ENCODE measurements at regions not wholly inside any gene's neighbourhood (a gene's known extent, or its start where the extent isn't known, plus 50 kb on each side); places are given as distances from the start of the nearest gene placed in this dataset.

- no peaks in the 10 kb centered on the region for H4K20me1 ChIP-seq (replicated peaks in 1 of 2; ENCODE audit: control insufficient read depth in 1 of 2, insufficient read depth in 2 of 2, low read length in 2 of 2)
- H2AFZ ChIP-seq (ENCODE audit: low read length), result no peak overlapping the region
- H3K9ac ChIP-seq (replicated peaks in 1 of 4; ENCODE audit: extremely low read depth in 1 of 4, low read depth in 3 of 4, low read length in 3 of 4), result no peak overlapping the region
- H4K5ac ChIP-seq (ENCODE audit: insufficient read length, low read depth, low read length), result no peak overlapping the region
- no peak overlapping the region for H2BK120ac ChIP-seq (replicated peaks; ENCODE audit: low read depth, low read length)
- no peak for FAIRE-seq
- H2BK12ac ChIP-seq (ENCODE audit: low read depth, low read length), result no peak overlapping the region
- H3K79me1 ChIP-seq (ENCODE audit: low read depth, low read length), result no peaks in the 10 kb centered on the region
- H3K4me2 ChIP-seq (ENCODE audit: insufficient read depth in 1 of 2, low read depth in 2 of 2, low read length in 2 of 2), result no peak overlapping the region
- H3K23ac ChIP-seq (ENCODE audit: insufficient read length), result no peak overlapping the region
- no peak overlapping the region for H2AK5ac ChIP-seq (ENCODE audit: low read depth, low read length)
- H2BK20ac ChIP-seq (ENCODE audit: low read length), result no peak overlapping the region
- no peak for DNase-seq (ENCODE audit: low read depth in 1 of 2, low spot score in 2 of 2)
- no peak overlapping the region for H3K14ac ChIP-seq (ENCODE audit: insufficient read length)
- H3K27ac ChIP-seq (ENCODE audit: low read depth, low read length), result no peak overlapping the region
- no peak overlapping the region for H3K56ac ChIP-seq (replicated peaks; ENCODE audit: insufficient read length, low read depth, low read length)
- no peak overlapping the region for H2BK5ac ChIP-seq (ENCODE audit: low read depth, low read length)
- H2BK15ac ChIP-seq (ENCODE audit: low read length), result no peak overlapping the region
- no peaks in the 10 kb centered on the region for H3K27me3 ChIP-seq (replicated peaks in 1 of 4; ENCODE audit: control insufficient read depth in 3 of 4, extremely low read depth in 1 of 4, insufficient read depth in 3 of 4, low read length in 3 of 4)
- no peak overlapping the region for H4K91ac ChIP-seq (replicated peaks; ENCODE audit: insufficient read length, low read length)
- no peak overlapping the region for H3K4me3 ChIP-seq (ENCODE audit: extremely low read depth in 1 of 4, insufficient read depth in 2 of 4, low read depth in 3 of 4, low read length in 4 of 4)
- H3K79me2 ChIP-seq (ENCODE audit: control insufficient read depth in 1 of 2, insufficient read depth in 2 of 2, low read length in 2 of 2), result no peaks in the 10 kb centered on the region
- ChIA-PET POLR2A (ENCODE audit: partially characterized antibody) (no interaction called here), CTCF (ENCODE audit: partially characterized antibody) (no interaction called here)
- no peaks in the 10 kb centered on the region for H3K4me1 ChIP-seq (replicated peaks in 1 of 4; ENCODE audit: control insufficient read depth in 3 of 4, insufficient read depth in 4 of 4, low read length in 3 of 4)
- H3K4ac ChIP-seq (replicated peaks; ENCODE audit: insufficient read length, low read depth, low read length), result no peak overlapping the region
- no peaks in the 10 kb centered on the region for H3K9me3 ChIP-seq (ENCODE audit: insufficient read depth in 2 of 2, low read depth in 1 of 2, low read length in 1 of 2)
- H3K36me3 ChIP-seq (ENCODE audit: control insufficient read depth in 2 of 4, insufficient read depth in 4 of 4, low read length in 3 of 4), result no peaks in the 10 kb centered on the region
- 90% methylated on average over 2 of the region's 2 CpGs; no CpG with 5 or more reads in 1 of the 2 experiments for WGBS, 2 experiments (ENCODE audit: extremely low coverage in 1 of 2, insufficient coverage in 1 of 2, insufficient read length in 1 of 2, insufficient replicate concordance in 2 of 2, low coverage in 1 of 2, low lambda C conversion rate in 2 of 2, missing lambda C conversion rate in 1 of 2)
- no peak overlapping the region for H3K18ac ChIP-seq (ENCODE audit: extremely low read depth, low read length)
- no peaks in the 10 kb centered on the region for H3K23me2 ChIP-seq (ENCODE audit: low read depth, low read length)
- H4K8ac ChIP-seq (ENCODE audit: extremely low read depth, insufficient read depth, low read length), result no peak overlapping the region
- TF ChIP-seq RXRA (IDR thresholded peaks at IDR 0.05; ENCODE audit: insufficient read depth, low read depth, low read length) (no peak), E2F6 (IDR thresholded peaks at IDR 0.05) (no peak), CHD1 (IDR thresholded peaks at IDR 0.05; ENCODE audit: low read depth, low read length) (no peak), KDM5A (IDR thresholded peaks at IDR 0.05; ENCODE audit: low read length) (no peak)
Observed at GRCh38 chr2:104452558-104452957, 401.4 kb upstream of the POU3F3 start.

Data from H1 (cell line).